Endothelial cell of umbilical vein (primary cell): ENCODE measurements at regions not wholly inside any gene's neighbourhood (a gene's known extent, or its start where the extent isn't known, plus 50 kb on each side); places are given as distances from the start of the nearest gene placed in this dataset.

ENCODE experiments used
- BruUV-seq: library from RNA; stranded (reverse); fragments of 400-500 nt; replicated peaks from 2 replicates; lab custom pipeline; 2021; lab: Mats Ljungman, UMichigan
- CTCF ChIA-PET: fragments of 300-600, 350-600 bp; sonication (Branson Sonifier 250); formaldehyde crosslinking; loops from one replicate; lab custom pipeline; 2021; ENCODE audit warnings: antibody characterized with exemption, inconsistent platforms; lab: Charles Lee
- POLR2A ChIA-PET: fragments of 300-600, 350-600 bp; sonication (Branson Sonifier 250); formaldehyde crosslinking; loops from one replicate; lab custom pipeline; 2021; ENCODE audit warnings: antibody characterized with exemption, inconsistent platforms; lab: Charles Lee
- DNase-seq: peaks from one replicate; pipeline ENCODE4 v3.0.0-alpha.2; 2011; ENCODE audit warnings: low read depth, low spot score
- FAIRE-seq: peaks from 2 replicates; lab custom pipeline; 2011; peaks lifted over from hg19 to GRCh38; lab: Jason Lieb, UNC
- H2AFZ ChIP-seq: 2 replicates; pipeline ENCODE4 v1.6.0; 2012; ENCODE audit warnings: low read depth, low read length, control low read depth, inconsistent platforms
- H3K27ac ChIP-seq: 2 replicates; pipeline ENCODE4 v1.5.1; 2011; ENCODE audit warnings: low read depth, mild to moderate bottlenecking, control low read depth, low read length, moderate library complexity; ENCODE audit not compliant: insufficient read depth
- H3K27me3 ChIP-seq, 2 experiments: 2 replicates each; pipeline versions ENCODE4 v1.6.0 to v1.6.1; 2011; ENCODE audit warnings: low read length in 2 of 2, mixed read lengths in 1 of 2; ENCODE audit not compliant: control insufficient read depth in 2 of 2, insufficient read depth in 2 of 2
- H3K36me3 ChIP-seq, 2 experiments: 2 replicates in 1 of 2; 3 replicates in 1 of 2; pipeline ENCODE4 v1.5.1; 2011; ENCODE audit warnings: low read length in 2 of 2, mild to moderate bottlenecking in 1 of 2, moderate library complexity in 1 of 2; ENCODE audit not compliant: control insufficient read depth in 2 of 2, insufficient read depth in 2 of 2; ENCODE audit errors: extremely low read depth in 1 of 2
- H3K4me1 ChIP-seq: 3 replicates; pipeline ENCODE4 v1.5.1; 2011; ENCODE audit warnings: mild to moderate bottlenecking, low read length; ENCODE audit not compliant: control insufficient read depth, insufficient read depth; ENCODE audit errors: extremely low read depth
- H3K4me2 ChIP-seq: 2 replicates; pipeline ENCODE4 v1.6.1; 2011; ENCODE audit warnings: low read length, control low read depth, mixed read lengths; ENCODE audit not compliant: insufficient read depth
- H3K4me3 ChIP-seq, 3 experiments: fragments of 200-600 bp in 1 of 3; sonication (generic), shearing (Covaris generic) in 1 of 3; replicated peaks in 1 of 3; 2 replicates each; pipeline ENCODE4 v1.5.1; 2011 to 2016; ENCODE audit warnings: control low read depth in 3 of 3, low read length in 3 of 3, mild to moderate bottlenecking in 2 of 3, inconsistent platforms in 1 of 3, low read depth in 1 of 3, moderate library complexity in 1 of 3; ENCODE audit not compliant: insufficient read depth in 1 of 3
- H3K79me2 ChIP-seq: 2 replicates; pipeline ENCODE4 v1.6.0; 2012; ENCODE audit warnings: low read length, inconsistent platforms; ENCODE audit not compliant: control insufficient read depth, insufficient read depth
- H3K9ac ChIP-seq: replicated peaks from 2 replicates; pipeline ENCODE3; 2011; ENCODE audit warnings: low read length, control low read depth; ENCODE audit not compliant: insufficient read depth; ENCODE audit errors: extremely low read depth
- H3K9me1 ChIP-seq: replicated peaks from 3 replicates; pipeline ENCODE4 v1.6.0; 2011; ENCODE audit warnings: mild to moderate bottlenecking, low read length; ENCODE audit not compliant: control insufficient read depth, insufficient read depth; ENCODE audit errors: extremely low read depth
- H3K9me3 ChIP-seq: replicated peaks from 2 replicates; pipeline ENCODE4 v1.5.1; 2012; ENCODE audit warnings: low read length, inconsistent platforms; ENCODE audit not compliant: control insufficient read depth, insufficient read depth
- H4K20me1 ChIP-seq: replicated peaks from 2 replicates; pipeline ENCODE3; 2011; ENCODE audit warnings: mild to moderate bottlenecking, low read length; ENCODE audit not compliant: control insufficient read depth, insufficient read depth; ENCODE audit errors: extremely low read depth
- CTCF ChIP-seq, 2 donors: IDR thresholded peaks; 1 replicate in 1 of 2; 2 replicates in 1 of 2; pipeline ENCODE4 v1.5.1; 2011; ENCODE audit warnings: low read length in 2 of 2, mild to moderate bottlenecking in 2 of 2, moderate library complexity in 2 of 2, control low read depth in 1 of 2, inconsistent platforms in 1 of 2, low read depth in 1 of 2; ENCODE audit not compliant: insufficient read depth in 1 of 2; ENCODE audit errors: extremely low read depth in 1 of 2
- EZH2 ChIP-seq: IDR thresholded peaks from 2 replicates; pipeline ENCODE4 v1.6.1; 2012; ENCODE audit warnings: borderline replicate concordance, low read depth, mild to moderate bottlenecking, moderate library complexity, low read length, inconsistent platforms; ENCODE audit not compliant: severe bottlenecking
- FOS ChIP-seq: IDR thresholded peaks from 2 replicates; pipeline ENCODE4 v1.6.1; 2011; ENCODE audit warnings: mild to moderate bottlenecking, low read length, moderate library complexity, borderline replicate concordance; ENCODE audit not compliant: insufficient read depth
- GATA2 ChIP-seq: IDR thresholded peaks from 2 replicates; pipeline ENCODE4 v1.7.0; 2011; ENCODE audit warnings: low read depth, mild to moderate bottlenecking, moderate library complexity, mixed read lengths, low read length; ENCODE audit not compliant: insufficient read length, insufficient read depth
- JUN ChIP-seq: IDR thresholded peaks from 2 replicates; pipeline ENCODE4 v1.6.1; 2011; ENCODE audit warnings: borderline replicate concordance, low read depth; ENCODE audit not compliant: insufficient read length, insufficient read depth
- MAX ChIP-seq: IDR thresholded peaks from 2 replicates; pipeline ENCODE4 v1.6.1; 2011; ENCODE audit not compliant: insufficient read depth, insufficient read length
- MYC ChIP-seq: IDR thresholded peaks from one replicate; pipeline ENCODE4 v1.6.1; 2011; ENCODE audit warnings: mild to moderate bottlenecking, low read depth, low read length
- POLR2A ChIP-seq: IDR thresholded peaks from 2 replicates; pipeline ENCODE4 v1.6.1; 2012; ENCODE audit warnings: low read depth, mild to moderate bottlenecking, control low read depth, low read length
- POLR2AphosphoS5 ChIP-seq: IDR thresholded peaks from 2 replicates; pipeline ENCODE4 v1.6.1; 2012; ENCODE audit warnings: low read depth, mild to moderate bottlenecking, control low read depth, low read length, moderate library complexity; ENCODE audit not compliant: insufficient read depth
- dilution Hi-C: fragments of 300-500 bp; cut with MboI; formaldehyde crosslinking; loops from one replicate; pipeline ENCODE4 v1.15.0; 2019; ENCODE audit warnings: low sequenced_read_pairs; ENCODE audit not compliant: extremely low pct_ligation_motif_present
- intact Hi-C: fragments of 100-400 bp; cut with micrococcal nuclease; formaldehyde crosslinking; loops from one replicate; pipeline ENCODE4 v1.10.0; 2022

- Histone ChIP-seq H2AFZ (no peak overlapping the region), H3K9me1 (no peaks in the 10 kb centered on the region), H3K27ac (no peak overlapping the region), H3K9ac (no peak overlapping the region), H3K4me3 (no peak overlapping the region), H3K36me3 (no peaks in the 10 kb centered on the region), H3K9me3 (no peaks in the 10 kb centered on the region), H3K27me3 (no peaks in the 10 kb centered on the region), H3K4me1 (no peaks in the 10 kb centered on the region), H3K79me2 (no peaks in the 10 kb centered on the region), H4K20me1 (no peaks in the 10 kb centered on the region), H3K4me2 (no peak overlapping the region)
- TF ChIP-seq EZH2 (no peak), JUN (no peak), MAX (no peak), POLR2AphosphoS5 (no peak), POLR2A (no peak), MYC (no peak), GATA2 (no peak), FOS (no peak), CTCF (IDR thresholded peaks at IDR 0.05; ENCODE audit: extremely low read depth in 1 of 2, insufficient read depth in 1 of 2, low read depth in 1 of 2, low read length in 2 of 2) (no peak)
- intact Hi-C loops = no loop called here
- POLR2A ChIA-PET = no interaction called here
- CTCF ChIA-PET = interaction anchor here (0.6 kb wide), 1 partner anchor 9 kb away, joined by 3 read pairs; no protein-coding TSS in a partner anchor
- no peak for FAIRE-seq
- no peak for DNase-seq
- no TSS peak for BruUV-seq
- dilution Hi-C loops = no loop called here
Observed at GRCh38 chr6:1463751-1464426, 74.5 kb downstream of the FOXF2 start.
